Activated CD4-positive, alpha-beta memory T cell treated with anti-CD3 and anti-CD28 coated beads for 36 hours (primary cell): ENCODE measurements at regions not wholly inside any gene's neighbourhood (a gene's known extent, or its start where the extent isn't known, plus 50 kb on each side); places are given as distances from the start of the nearest gene placed in this dataset.

ENCODE experiments used
- CTCF ChIA-PET: fragments of 350-600 bp; sonication (Branson Sonifier 250); formaldehyde crosslinking; loops from one replicate; lab custom pipeline; 2021; ENCODE audit warnings: antibody characterized with exemption, inconsistent platforms; lab: Charles Lee
- POLR2A ChIA-PET: fragments of 350-600 bp; sonication (Branson Sonifier 250); formaldehyde crosslinking; loops from one replicate; lab custom pipeline; 2021; ENCODE audit warnings: antibody characterized with exemption; lab: Charles Lee
- DNase-seq: peaks from one replicate; pipeline ENCODE4 v3.0.0-alpha.2; 2020
- H3K27ac Mint-ChIP-seq: one replicate; pipeline ENCODE4 v1.8.0; 2021; ENCODE audit warnings: mixed read lengths
- H3K27me3 Mint-ChIP-seq: one replicate; pipeline ENCODE4 v1.8.0; 2021; ENCODE audit warnings: mixed read lengths
- H3K36me3 Mint-ChIP-seq: one replicate; pipeline ENCODE4 v1.8.0; 2021; ENCODE audit warnings: mixed read lengths
- H3K4me1 Mint-ChIP-seq: one replicate; pipeline ENCODE4 v1.8.0; 2021; ENCODE audit warnings: low read depth, mixed read lengths
- H3K4me3 Mint-ChIP-seq: one replicate; pipeline ENCODE4 v1.8.0; 2021; ENCODE audit warnings: mild to moderate bottlenecking, mixed read lengths
- H3K9me3 Mint-ChIP-seq: one replicate; pipeline ENCODE4 v1.8.0; 2021; ENCODE audit warnings: mixed read lengths
- intact Hi-C: fragments of 100-400 bp; cut with micrococcal nuclease; formaldehyde crosslinking; loops from one replicate; pipeline ENCODE4 v1.15.1; 2023

DNA sequence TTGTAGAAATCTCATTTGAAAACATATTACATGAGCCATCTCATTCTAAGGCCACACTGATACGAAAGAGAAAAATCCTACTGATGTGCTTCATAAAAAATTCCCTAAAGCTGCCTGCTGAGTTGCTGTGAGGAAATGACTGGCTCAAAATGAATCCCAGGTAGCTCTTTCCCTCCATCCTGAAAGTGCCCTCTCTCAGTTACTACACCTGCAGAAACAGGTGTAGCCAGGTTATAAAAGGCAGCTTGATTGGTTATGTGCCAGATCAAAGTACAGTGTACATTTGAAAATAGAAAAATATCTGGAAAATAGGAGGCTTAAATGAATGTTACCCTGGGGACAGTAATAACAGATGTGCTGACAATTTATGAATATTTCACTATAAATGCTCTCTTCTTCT, 833.4 kb upstream of the ADGRL4 start:
- POLR2A ChIA-PET, result no interaction called here
- intact Hi-C loops, result no loop called here
- Mint-ChIP-seq H3K4me1 (no peaks in the 10 kb centered on the region), H3K27me3 (no peaks in the 10 kb centered on the region), H3K4me3 (no peak overlapping the region), H3K9me3 (peaks cover 6% of the 10 kb centered on the region), H3K36me3 (no peaks in the 10 kb centered on the region), H3K27ac (no peak overlapping the region)
- CTCF ChIA-PET, result no interaction called here
- DNase-seq, result no peak

GRCh38 chr1:79827446-79827845, 820.9 kb upstream of the ADGRL4 start:
- no peak for DNase-seq
- ChIA-PET CTCF (no interaction called here), POLR2A (no interaction called here)
- H3K9me3 Mint-ChIP-seq, result peaks cover 3% of the 10 kb centered on the region
- no peak overlapping the region for H3K27ac Mint-ChIP-seq
- H3K27me3 Mint-ChIP-seq, result no peaks in the 10 kb centered on the region
- intact Hi-C loops, result no loop called here
- no peaks in the 10 kb centered on the region for H3K4me1 Mint-ChIP-seq
- no peaks in the 10 kb centered on the region for H3K36me3 Mint-ChIP-seq
- H3K4me3 Mint-ChIP-seq, result no peak overlapping the region

- H3K9me3 Mint-ChIP-seq, result peaks cover 12% of the 10 kb centered on the region
- H3K27me3 Mint-ChIP-seq, result no peaks in the 10 kb centered on the region
- H3K4me1 Mint-ChIP-seq, result no peaks in the 10 kb centered on the region
- H3K36me3 Mint-ChIP-seq, result no peaks in the 10 kb centered on the region
- no peak overlapping the region for H3K4me3 Mint-ChIP-seq
- ChIA-PET CTCF (no interaction called here), POLR2A (no interaction called here)
- no peak overlapping the region for H3K27ac Mint-ChIP-seq
- DNase-seq, result no peak
- intact Hi-C loops, result no loop called here
Observed at GRCh38 chr1:79825551-79825950, 819.0 kb upstream of the ADGRL4 start.

- Mint-ChIP-seq H3K4me3 (no peak overlapping the region), H3K27ac (no peak overlapping the region), H3K9me3 (peaks cover 14% of the 10 kb centered on the region), H3K36me3 (no peaks in the 10 kb centered on the region), H3K4me1 (no peaks in the 10 kb centered on the region), H3K27me3 (no peaks in the 10 kb centered on the region)
- ChIA-PET CTCF (no interaction called here), POLR2A (no interaction called here)
- intact Hi-C loops, result no loop called here
- no peak for DNase-seq
Observed at GRCh38 chr1:79822053-79822452, 815.5 kb upstream of the ADGRL4 start.

- H3K36me3 Mint-ChIP-seq, result no peaks in the 10 kb centered on the region
- POLR2A ChIA-PET, result no interaction called here
- H3K27me3 Mint-ChIP-seq, result no peaks in the 10 kb centered on the region
- no peak overlapping the region for H3K27ac Mint-ChIP-seq
- DNase-seq, result no peak
- peaks cover 14% of the 10 kb centered on the region for H3K9me3 Mint-ChIP-seq
- CTCF ChIA-PET, result no interaction called here
- no peak overlapping the region for H3K4me3 Mint-ChIP-seq
- intact Hi-C loops, result no loop called here
- no peaks in the 10 kb centered on the region for H3K4me1 Mint-ChIP-seq
Observed at GRCh38 chr1:79819140-79819539, 812.6 kb upstream of the ADGRL4 start.

DNA sequence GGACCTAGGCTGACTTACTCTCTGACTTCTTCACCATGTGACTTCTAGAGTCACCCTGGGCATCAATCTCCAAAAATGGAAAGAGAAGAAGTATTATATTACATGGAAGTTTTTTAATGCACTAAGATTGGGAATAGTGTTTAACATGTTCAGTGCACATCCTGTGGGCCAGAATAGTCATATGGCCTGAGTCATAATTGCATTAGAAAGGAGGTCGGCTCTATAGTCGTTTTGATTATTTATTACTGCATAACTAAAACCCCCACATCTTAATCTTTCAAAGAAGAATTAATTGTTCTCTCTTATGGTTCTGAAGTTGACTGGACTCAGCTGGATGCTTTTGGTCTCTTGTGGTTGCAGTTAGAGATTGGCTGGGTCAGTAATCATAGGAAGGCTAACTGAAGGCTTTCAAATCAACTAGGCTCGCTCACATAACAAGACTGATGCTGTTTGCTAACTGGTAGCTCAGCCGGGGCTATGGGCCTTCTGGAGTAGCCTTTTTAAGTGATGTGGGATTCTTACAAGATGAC, 810.6 kb upstream of the ADGRL4 start:
- Mint-ChIP-seq H3K4me1 (no peaks in the 10 kb centered on the region), H3K36me3 (no peaks in the 10 kb centered on the region), H3K27me3 (no peaks in the 10 kb centered on the region), H3K4me3 (no peak overlapping the region), H3K27ac (no peak overlapping the region), H3K9me3 (peaks cover 8% of the 10 kb centered on the region)
- intact Hi-C loops, result no loop called here
- ChIA-PET POLR2A (no interaction called here), CTCF (no interaction called here)
- DNase-seq, result no peak

DNA sequence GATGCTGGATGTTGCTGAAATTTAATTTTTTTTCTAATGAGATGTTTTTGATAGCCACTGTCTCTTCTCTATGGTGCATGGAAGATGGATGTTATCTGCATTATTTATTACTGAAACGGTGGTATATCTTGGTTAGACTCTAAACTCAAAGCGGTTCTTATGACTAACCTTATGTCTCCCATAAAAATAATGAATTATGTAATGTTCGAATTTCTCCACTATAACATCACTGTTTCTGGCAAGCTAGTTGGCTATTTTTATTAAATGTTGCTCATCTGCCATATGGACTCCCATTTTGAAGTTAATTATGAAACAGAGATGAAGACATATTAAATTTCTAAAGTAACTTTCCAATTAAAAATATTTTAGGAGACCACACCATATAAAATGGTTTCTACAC, 808.6 kb upstream of the ADGRL4 start:
- no peaks in the 10 kb centered on the region for H3K36me3 Mint-ChIP-seq
- H3K4me1 Mint-ChIP-seq, result no peaks in the 10 kb centered on the region
- H3K27ac Mint-ChIP-seq, result no peak overlapping the region
- no peaks in the 10 kb centered on the region for H3K27me3 Mint-ChIP-seq
- intact Hi-C loops, result no loop called here
- no peaks in the 10 kb centered on the region for H3K9me3 Mint-ChIP-seq
- ChIA-PET CTCF (no interaction called here), POLR2A (no interaction called here)
- no peak for DNase-seq
- no peak overlapping the region for H3K4me3 Mint-ChIP-seq

DNA sequence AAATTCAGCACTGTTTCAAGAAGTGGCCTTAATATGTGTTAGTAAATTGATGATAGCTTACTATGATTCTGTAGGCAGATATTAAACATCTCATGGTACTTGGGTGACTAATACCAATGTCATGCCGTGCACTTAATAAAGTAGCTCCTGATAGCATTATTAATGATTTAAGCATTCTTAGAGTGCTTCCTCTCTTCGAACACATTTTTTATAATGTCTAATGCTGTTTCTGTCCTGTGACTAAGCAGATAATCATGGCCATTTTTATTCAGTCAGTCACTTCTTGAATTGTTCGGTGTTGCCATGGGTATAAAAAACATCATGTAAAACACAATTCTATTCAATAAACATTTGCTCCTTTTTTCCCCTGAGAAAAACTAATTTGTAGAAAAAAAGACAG, 804.6 kb upstream of the ADGRL4 start:
- ChIA-PET CTCF (no interaction called here), POLR2A (no interaction called here)
- no peak overlapping the region for H3K4me3 Mint-ChIP-seq
- DNase-seq, result no peak
- H3K27me3 Mint-ChIP-seq, result no peaks in the 10 kb centered on the region
- peaks cover 10% of the 10 kb centered on the region for H3K9me3 Mint-ChIP-seq
- H3K36me3 Mint-ChIP-seq, result no peaks in the 10 kb centered on the region
- intact Hi-C loops, result no loop called here
- H3K27ac Mint-ChIP-seq, result no peak overlapping the region
- H3K4me1 Mint-ChIP-seq, result no peaks in the 10 kb centered on the region

GRCh38 chr1:79808816-79809475, 802.4 kb upstream of the ADGRL4 start:
- intact Hi-C loops, result no loop called here
- Mint-ChIP-seq H3K27me3 (no peaks in the 10 kb centered on the region), H3K36me3 (no peaks in the 10 kb centered on the region), H3K4me1 (no peaks in the 10 kb centered on the region), H3K9me3 (peaks cover 14% of the 10 kb centered on the region), H3K27ac (no peak overlapping the region), H3K4me3 (no peak overlapping the region)
- ChIA-PET CTCF (no interaction called here), POLR2A (no interaction called here)
- no peak for DNase-seq

- no peak for DNase-seq
- peaks cover 14% of the 10 kb centered on the region for H3K9me3 Mint-ChIP-seq
- H3K27ac Mint-ChIP-seq, result no peak overlapping the region
- ChIA-PET POLR2A (no interaction called here), CTCF (no interaction called here)
- H3K4me3 Mint-ChIP-seq, result no peak overlapping the region
- H3K4me1 Mint-ChIP-seq, result no peaks in the 10 kb centered on the region
- no peaks in the 10 kb centered on the region for H3K27me3 Mint-ChIP-seq
- intact Hi-C loops, result no loop called here
- no peaks in the 10 kb centered on the region for H3K36me3 Mint-ChIP-seq
Observed at GRCh38 chr1:79807816-79808215, 801.3 kb upstream of the ADGRL4 start.

DNA sequence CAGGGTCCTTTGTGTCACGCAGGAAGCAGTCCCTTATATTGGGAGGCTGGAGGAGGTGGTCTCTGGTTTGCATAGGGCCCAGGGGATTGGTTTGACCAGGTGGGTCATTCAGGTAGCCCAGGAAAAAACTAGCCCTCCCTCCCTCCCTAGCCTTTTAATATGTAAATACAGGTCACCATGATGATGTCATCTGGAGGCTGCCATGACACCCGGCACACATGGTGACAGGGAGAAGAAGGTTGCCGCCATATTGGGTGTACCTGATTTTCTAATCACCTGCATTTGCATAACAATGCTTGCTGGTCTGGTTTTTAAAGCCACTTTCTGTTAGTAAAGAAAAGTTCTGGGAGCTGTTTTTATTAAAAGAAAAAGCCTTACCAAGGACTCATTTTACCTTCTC, 791.0 kb upstream of the ADGRL4 start:
- Mint-ChIP-seq H3K36me3 (no peaks in the 10 kb centered on the region), H3K27me3 (no peaks in the 10 kb centered on the region), H3K9me3 (peaks cover 7% of the 10 kb centered on the region), H3K4me1 (no peaks in the 10 kb centered on the region), H3K4me3 (no peak overlapping the region), H3K27ac (no peak overlapping the region)
- no peak for DNase-seq
- intact Hi-C loops, result no loop called here
- POLR2A ChIA-PET, result no interaction called here
- CTCF ChIA-PET, result no interaction called here

DNA sequence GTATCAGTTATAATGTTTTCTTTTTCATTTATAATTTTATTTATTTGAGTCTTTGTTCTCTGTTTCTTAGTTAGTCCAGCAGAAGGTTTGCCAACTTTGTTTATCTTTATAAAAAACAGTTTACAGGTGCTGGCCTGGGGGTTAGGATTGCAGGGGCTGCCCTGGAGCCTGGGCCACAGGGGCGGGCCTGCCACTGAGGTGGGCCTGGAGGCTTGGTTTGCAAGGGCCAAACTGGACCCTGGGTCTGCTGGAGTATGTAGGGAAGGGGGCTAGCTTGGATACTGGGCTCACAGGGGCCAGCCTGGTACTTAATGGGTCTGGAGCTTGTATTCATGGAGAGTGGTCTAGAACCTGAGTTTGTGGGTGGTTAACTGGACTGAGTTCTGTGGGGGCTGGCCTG, 789.9 kb upstream of the ADGRL4 start:
- Mint-ChIP-seq H3K4me3 (no peak overlapping the region), H3K9me3 (peaks cover 7% of the 10 kb centered on the region), H3K27ac (no peak overlapping the region), H3K27me3 (no peaks in the 10 kb centered on the region), H3K4me1 (no peaks in the 10 kb centered on the region), H3K36me3 (no peaks in the 10 kb centered on the region)
- DNase-seq, result no peak
- CTCF ChIA-PET, result no interaction called here
- intact Hi-C loops, result no loop called here
- POLR2A ChIA-PET, result no interaction called here

DNA sequence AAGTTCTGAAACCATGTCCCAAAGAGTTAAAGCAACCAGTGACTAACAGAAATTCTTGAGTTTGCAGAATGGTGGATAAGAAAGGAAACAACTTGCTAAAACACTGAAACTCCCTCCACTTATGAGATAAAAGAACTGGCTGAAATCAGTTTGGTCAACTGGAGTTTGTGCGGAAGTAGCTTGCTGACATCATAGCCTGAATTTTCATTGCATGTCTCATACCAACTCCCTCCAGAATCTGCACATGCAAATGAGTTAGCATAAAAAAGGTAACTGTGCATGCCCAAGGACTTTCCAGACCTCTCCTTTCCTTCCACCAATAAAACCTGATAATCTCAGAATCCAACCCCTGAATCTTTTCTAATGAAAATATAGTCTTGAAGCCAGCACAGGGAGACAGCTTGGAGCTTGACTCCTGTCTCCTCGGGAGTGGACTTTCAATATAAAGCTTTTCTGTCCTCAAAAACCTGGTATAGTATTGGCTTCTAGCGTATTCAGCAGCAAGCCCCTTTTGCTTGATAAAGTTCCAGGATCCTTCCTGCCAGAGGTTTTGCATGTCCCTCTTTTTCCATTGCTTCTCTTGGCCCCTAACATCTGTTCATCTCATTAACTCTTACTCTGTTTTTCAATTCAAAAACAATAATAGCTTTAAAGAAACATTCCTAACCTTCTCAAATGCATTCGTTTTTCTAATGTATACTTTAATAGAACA, 785.8 kb upstream of the ADGRL4 start:
- CTCF ChIA-PET, result no interaction called here
- intact Hi-C loops, result no loop called here
- POLR2A ChIA-PET, result no interaction called here
- Mint-ChIP-seq H3K9me3 (peaks cover 7% of the 10 kb centered on the region), H3K4me1 (no peaks in the 10 kb centered on the region), H3K4me3 (no peak overlapping the region), H3K27me3 (no peaks in the 10 kb centered on the region), H3K27ac (no peak overlapping the region), H3K36me3 (no peaks in the 10 kb centered on the region)
- DNase-seq, result no peak
